Trophoblast cell (in vitro differentiated cells and primary cell): ENCODE measurements at regions not wholly inside any gene's neighbourhood (a gene's known extent, or its start where the extent isn't known, plus 50 kb on each side); places are given as distances from the start of the nearest gene placed in this dataset.

Experiments
- DNase-seq, 2 donors: peaks; one replicate each; pipeline ENCODE4 v3.0.0-alpha.2; 2016
- H2AFZ ChIP-seq: 2 replicates; pipeline ENCODE4 v1.6.1; 2013; ENCODE audit warnings: low read length, moderate library complexity, mild to moderate bottlenecking; ENCODE audit not compliant: insufficient read depth, poor library complexity
- H2AK5ac ChIP-seq: 2 replicates; pipeline ENCODE4 v1.6.1; 2013; ENCODE audit warnings: mild to moderate bottlenecking, low read length
- H2BK120ac ChIP-seq: 2 replicates; pipeline ENCODE4 v1.6.1; 2013; ENCODE audit warnings: low read length, mild to moderate bottlenecking, moderate library complexity; ENCODE audit not compliant: insufficient read depth, poor library complexity
- H2BK12ac ChIP-seq: 2 replicates; pipeline ENCODE4 v1.6.1; 2013; ENCODE audit warnings: mild to moderate bottlenecking, low read length, moderate library complexity
- H2BK5ac ChIP-seq: 2 replicates; pipeline ENCODE4 v1.6.1; 2013; ENCODE audit warnings: low read length, low read depth, moderate library complexity, mild to moderate bottlenecking; ENCODE audit not compliant: poor library complexity
- H3K14ac ChIP-seq: 2 replicates; pipeline ENCODE4 v1.6.1; 2013; ENCODE audit warnings: mild to moderate bottlenecking, low read length
- H3K18ac ChIP-seq: 2 replicates; pipeline ENCODE4 v1.6.1; 2013; ENCODE audit warnings: mild to moderate bottlenecking, low read length
- H3K23ac ChIP-seq: 2 replicates; pipeline ENCODE4 v1.6.1; 2013; ENCODE audit warnings: low read length
- H3K27ac ChIP-seq: 2 replicates; pipeline ENCODE4 v1.5.1; 2013; ENCODE audit warnings: low read depth, mild to moderate bottlenecking, inconsistent platforms, low read length, moderate library complexity
- H3K27me3 ChIP-seq: 2 replicates; pipeline ENCODE4 v1.6.1; 2013; ENCODE audit warnings: inconsistent platforms, mild to moderate bottlenecking, low read length, moderate library complexity; ENCODE audit not compliant: insufficient read depth
- H3K36me3 ChIP-seq, 2 experiments: 1 replicate in 1 of 2; 2 replicates in 1 of 2; pipeline ENCODE4 v1.6.1; 2013; ENCODE audit warnings: low read length in 2 of 2, mild to moderate bottlenecking in 2 of 2, moderate library complexity in 1 of 2; ENCODE audit not compliant: insufficient read depth in 2 of 2, control insufficient read depth in 1 of 2
- H3K4ac ChIP-seq: 2 replicates; pipeline ENCODE4 v1.6.1; 2013; ENCODE audit warnings: low read depth, mild to moderate bottlenecking, low read length, moderate library complexity
- H3K4me1 ChIP-seq, 2 experiments: 1 replicate in 1 of 2; 2 replicates in 1 of 2; pipeline ENCODE4 v1.6.1; 2013; ENCODE audit warnings: low read length in 2 of 2, mild to moderate bottlenecking in 2 of 2, moderate library complexity in 1 of 2; ENCODE audit not compliant: insufficient read depth in 2 of 2, control insufficient read depth in 1 of 2
- H3K4me2 ChIP-seq: 2 replicates; pipeline ENCODE4 v1.6.1; 2013; ENCODE audit warnings: inconsistent platforms, mild to moderate bottlenecking, low read length, moderate library complexity
- H3K4me3 ChIP-seq: 2 replicates; pipeline ENCODE4 v1.5.1; 2013; ENCODE audit warnings: mild to moderate bottlenecking, low read depth, low read length, inconsistent platforms
- H3K79me1 ChIP-seq: one replicate; pipeline ENCODE4 v1.6.1; 2013; ENCODE audit warnings: low read length
- H3K79me2 ChIP-seq: 2 replicates; pipeline ENCODE4 v1.6.1; 2013; ENCODE audit warnings: low read length, mild to moderate bottlenecking; ENCODE audit not compliant: control insufficient read depth, insufficient read depth, poor library complexity
- H3K9ac ChIP-seq: 2 replicates; pipeline ENCODE4 v1.6.1; 2013; ENCODE audit warnings: mild to moderate bottlenecking, low read length
- H3K9me3 ChIP-seq: 2 replicates; pipeline ENCODE4 v1.6.1; 2013; ENCODE audit warnings: low read depth, mild to moderate bottlenecking, control low read depth, inconsistent platforms, low read length; ENCODE audit not compliant: insufficient read depth
- H4K12ac ChIP-seq: 2 replicates; pipeline ENCODE4 v1.6.1; 2013; ENCODE audit warnings: low read depth, mild to moderate bottlenecking, low read length, moderate library complexity
- H4K8ac ChIP-seq: 2 replicates; pipeline ENCODE4 v1.6.1; 2013; ENCODE audit warnings: low read depth, mild to moderate bottlenecking, low read length, moderate library complexity
- H4K91ac ChIP-seq: one replicate; pipeline ENCODE4 v1.6.1; 2013; ENCODE audit warnings: low read depth, mild to moderate bottlenecking, low read length, moderate library complexity
- WGBS: extraction: QIAGEN DNeasy Blood & Tissue Kit; methylation state at CpG from one replicate; pipeline ENCODE4 v1.1.7; 2013; ENCODE audit warnings: missing lambda C conversion rate; ENCODE audit not compliant: insufficient read length, insufficient coverage; ENCODE audit errors: extremely low coverage; 5-methylcytosine and 5-hydroxymethylcytosine counted together

GRCh38 chr12:84604551-84604950 lies 308.0 kb downstream of the SLC6A15 start:
- no peaks in the 10 kb centered on the region for H3K36me3 ChIP-seq
- H3K4me1 ChIP-seq, result peaks cover 0 to 3% of the 10 kb centered on the region in 2 experiments
- no peak overlapping the region for H3K23ac ChIP-seq
- H2AFZ ChIP-seq, result no peak overlapping the region
- no peak overlapping the region for H2BK12ac ChIP-seq
- H3K27me3 ChIP-seq, result no peaks in the 10 kb centered on the region
- no peak overlapping the region for H3K4me2 ChIP-seq
- H3K14ac ChIP-seq, result no peak overlapping the region
- no peaks in the 10 kb centered on the region for H3K9me3 ChIP-seq
- H4K8ac ChIP-seq, result no peak overlapping the region
- no peak overlapping the region for H3K4me3 ChIP-seq
- H2BK120ac ChIP-seq, result no peak overlapping the region
- no peak for DNase-seq
- no peak overlapping the region for H4K12ac ChIP-seq
- H3K79me1 ChIP-seq, result peaks cover 12% of the 10 kb centered on the region
- no peak overlapping the region for H4K91ac ChIP-seq
- H3K79me2 ChIP-seq, result no peaks in the 10 kb centered on the region
- H3K27ac ChIP-seq, result no peak overlapping the region
- H2AK5ac ChIP-seq, result no peak overlapping the region
- no peak overlapping the region for H2BK5ac ChIP-seq
- H3K4ac ChIP-seq, result no peak overlapping the region
- H3K18ac ChIP-seq, result no peak overlapping the region
- no peak overlapping the region for H3K9ac ChIP-seq

DNA sequence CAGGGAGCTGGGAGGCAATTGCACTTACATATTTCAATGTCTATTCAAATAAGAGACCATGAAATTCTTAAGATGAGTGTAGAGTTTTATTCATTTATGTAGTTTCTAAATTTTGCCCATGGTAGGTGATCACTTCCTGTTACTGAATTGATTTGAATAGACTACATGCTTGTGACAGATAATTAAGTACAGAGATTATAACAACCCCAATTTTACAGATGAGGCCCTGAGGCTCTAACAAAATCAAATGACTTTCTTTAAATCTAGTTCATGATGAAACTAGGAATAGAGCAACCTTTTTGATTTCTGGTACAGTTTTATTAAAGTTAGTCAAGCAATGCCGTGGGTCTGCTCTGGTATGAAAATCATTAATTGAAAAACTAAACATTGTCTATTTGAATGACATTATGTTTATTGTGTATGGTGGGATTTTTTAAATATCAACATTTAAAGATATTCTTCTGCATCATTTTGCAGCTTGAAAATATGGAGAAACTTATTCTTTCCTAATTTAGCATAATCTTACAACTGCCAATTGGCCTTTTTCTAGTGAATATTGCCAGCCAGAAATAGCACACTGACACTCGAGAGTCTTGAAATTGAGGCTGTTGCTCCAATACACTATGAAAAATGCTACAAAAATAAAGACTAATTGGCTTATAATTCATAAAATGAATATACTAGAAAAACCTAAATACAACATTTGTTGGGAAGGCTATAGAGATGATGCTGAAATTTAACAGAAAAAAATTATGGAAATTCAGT lies 308.9 kb downstream of the SLC6A15 start:
- H3K36me3 ChIP-seq, result no peaks in the 10 kb centered on the region
- WGBS, result no CpG with 5 or more reads among the region's 2 CpGs

DNA sequence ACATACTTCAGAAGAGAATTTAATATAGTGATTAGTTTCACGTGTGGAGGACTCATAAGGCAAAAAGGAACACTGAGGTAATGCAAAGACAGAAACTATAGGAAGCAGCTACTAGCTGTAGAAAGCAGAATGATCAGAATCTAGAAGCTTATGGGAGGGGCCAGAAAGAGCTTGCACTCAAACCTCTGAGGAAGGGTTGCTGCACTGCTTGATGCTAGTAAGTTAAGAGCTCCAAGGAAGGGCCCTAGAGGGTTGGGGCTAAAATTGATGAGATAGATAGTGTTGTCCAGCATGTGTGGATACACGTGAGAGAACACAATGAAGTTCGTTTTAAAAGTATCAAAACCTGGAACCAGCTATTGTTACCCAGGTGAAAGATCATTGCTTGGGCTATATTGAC lies 311.1 kb downstream of the SLC6A15 start:
- Histone ChIP-seq H3K27me3 (no peaks in the 10 kb centered on the region), H3K36me3 (no peaks in the 10 kb centered on the region), H4K8ac (no peak overlapping the region), H3K27ac (peak overlapping the region; percentile 58), H2AFZ (no peak overlapping the region), H3K79me1 (peaks cover 23% of the 10 kb centered on the region), H3K4ac (no peak overlapping the region), H2BK5ac (peak overlapping the region; percentile 92), H3K14ac (no peak overlapping the region), H2BK12ac (peak overlapping the region; percentile 18), H3K4me3 (no peak overlapping the region), H3K4me1 (peaks cover 0 to 6% of the 10 kb centered on the region in 2 experiments), H3K9me3 (no peaks in the 10 kb centered on the region), H3K23ac (no peak overlapping the region), H3K4me2 (no peak overlapping the region), H3K79me2 (peaks cover 1% of the 10 kb centered on the region), H2BK120ac (peak overlapping the region; percentile 64), H3K9ac (no peak overlapping the region), H4K12ac (no peak overlapping the region), H2AK5ac (no peak overlapping the region), H3K18ac (no peak overlapping the region), H4K91ac (peak overlapping the region; percentile 60)
- DNase-seq, result no peak
- WGBS, result no CpG with 5 or more reads among the region's 3 CpGs

More for the DNA sequence above, 308.9 kb downstream of the SLC6A15 start:
- no peak overlapping the region for H3K18ac ChIP-seq
- peaks cover 0 to 6% of the 10 kb centered on the region in 2 experiments for H3K4me1 ChIP-seq
- no peak overlapping the region for H3K4me2 ChIP-seq
- H2BK5ac ChIP-seq, result no peak overlapping the region
- no peaks in the 10 kb centered on the region for H3K9me3 ChIP-seq
- peaks cover 14% of the 10 kb centered on the region for H3K79me1 ChIP-seq
- no peak overlapping the region for H3K23ac ChIP-seq
- H3K27me3 ChIP-seq, result no peaks in the 10 kb centered on the region
- H4K12ac ChIP-seq, result no peak overlapping the region
- H3K79me2 ChIP-seq, result no peaks in the 10 kb centered on the region
- H2AFZ ChIP-seq, result no peak overlapping the region
- H4K8ac ChIP-seq, result peak overlapping the region; percentile 25
- peak overlapping the region; percentile 83 for H4K91ac ChIP-seq
- H2BK120ac ChIP-seq, result peak overlapping the region; percentile 39
- H3K14ac ChIP-seq, result no peak overlapping the region
- no peak for DNase-seq
- peak overlapping the region; percentile 76 for H2BK12ac ChIP-seq
- no peak overlapping the region for H3K4ac ChIP-seq
- H3K27ac ChIP-seq, result no peak overlapping the region
- H3K4me3 ChIP-seq, result no peak overlapping the region
- no peak overlapping the region for H3K9ac ChIP-seq
- H2AK5ac ChIP-seq, result no peak overlapping the region

DNA sequence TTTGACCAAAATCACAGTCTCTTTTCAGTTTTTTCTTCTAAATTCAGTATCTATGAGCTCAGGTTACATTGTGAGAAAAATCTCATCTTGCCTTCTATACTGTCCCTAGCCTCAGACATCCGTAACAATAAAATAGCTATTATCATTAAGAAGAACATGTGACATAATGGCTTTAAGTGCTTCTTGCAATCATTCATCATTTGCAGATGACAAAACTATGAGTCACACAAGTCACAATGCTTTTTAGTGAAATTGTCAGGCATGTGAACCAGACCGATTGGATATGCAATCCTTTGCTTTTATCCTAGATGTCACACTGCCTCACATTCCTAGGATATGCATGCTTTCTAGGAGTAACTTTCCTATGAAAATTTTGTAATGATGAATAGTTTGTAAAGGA lies 313.1 kb downstream of the SLC6A15 start:
- peak overlapping the region; percentile 88 for H3K27ac ChIP-seq
- H4K8ac ChIP-seq, result no peak overlapping the region
- peaks cover 0 to 6% of the 10 kb centered on the region in 2 experiments for H3K4me1 ChIP-seq
- no peak overlapping the region for H2AFZ ChIP-seq
- no peak overlapping the region for H3K14ac ChIP-seq
- H2BK120ac ChIP-seq, result no peak overlapping the region
- no peak overlapping the region for H3K4me3 ChIP-seq
- no peak overlapping the region for H3K4me2 ChIP-seq
- no peak overlapping the region for H4K91ac ChIP-seq
- no peaks in the 10 kb centered on the region for H3K27me3 ChIP-seq
- no peak overlapping the region for H2BK12ac ChIP-seq
- peaks cover 1% of the 10 kb centered on the region for H3K79me2 ChIP-seq
- no peaks in the 10 kb centered on the region for H3K36me3 ChIP-seq
- H3K23ac ChIP-seq, result no peak overlapping the region
- no peak overlapping the region for H3K9ac ChIP-seq
- H3K18ac ChIP-seq, result no peak overlapping the region
- no peaks in the 10 kb centered on the region for H3K9me3 ChIP-seq
- H4K12ac ChIP-seq, result no peak overlapping the region
- no CpG with 5 or more reads among the region's 2 CpGs for WGBS
- H2AK5ac ChIP-seq, result no peak overlapping the region
- no peak overlapping the region for H2BK5ac ChIP-seq
- peaks cover 25% of the 10 kb centered on the region for H3K79me1 ChIP-seq
- peak in 1 of 2 donors; percentile 31 for DNase-seq
- no peak overlapping the region for H3K4ac ChIP-seq
